Kidney epithelial cell (primary cell): ENCODE measurements at regions not wholly inside any gene's neighbourhood (a gene's known extent, or its start where the extent isn't known, plus 50 kb on each side); places are given as distances from the start of the nearest gene placed in this dataset.
"Not testable (repeated sequence)": the region's sequence is repeated elsewhere in the genome, so short reads cannot be mapped to it uniquely, and the experiment has no call there.

Source experiments
- DNase-seq: peaks from one replicate; pipeline ENCODE4 v3.0.0-alpha.2; 2010; ENCODE audit warnings: low read depth
- H3K27me3 ChIP-seq: 2 replicates; pipeline ENCODE4 v1.6.0; 2011; ENCODE audit warnings: low read length; ENCODE audit not compliant: control insufficient read depth, insufficient read depth
- H3K36me3 ChIP-seq: 2 replicates; pipeline ENCODE4 v1.5.1; 2011; ENCODE audit warnings: low read length; ENCODE audit not compliant: control insufficient read depth, insufficient read depth
- H3K4me3 ChIP-seq: 2 replicates; pipeline ENCODE4 v1.5.1; 2011; ENCODE audit warnings: low read depth, mild to moderate bottlenecking, control low read depth, low read length
- TF ChIP-seq, protein P1 (sequence below): IDR thresholded peaks from 2 replicates; pipeline ENCODE4 v1.5.1; 2011; ENCODE audit warnings: mild to moderate bottlenecking, moderate library complexity, low read length, control low read depth, inconsistent platforms; ENCODE audit not compliant: insufficient read depth, poor library complexity, severe bottlenecking

GRCh38 chr5:90095292-90096060, 314.1 kb downstream of the CETN3 start:
- DNase-seq = no peak
- Histone ChIP-seq H3K27me3 (no peaks in the 10 kb centered on the region), H3K36me3 (no peaks in the 10 kb centered on the region), H3K4me3 (no peak overlapping the region)
- TF ChIP-seq, protein P1, sequence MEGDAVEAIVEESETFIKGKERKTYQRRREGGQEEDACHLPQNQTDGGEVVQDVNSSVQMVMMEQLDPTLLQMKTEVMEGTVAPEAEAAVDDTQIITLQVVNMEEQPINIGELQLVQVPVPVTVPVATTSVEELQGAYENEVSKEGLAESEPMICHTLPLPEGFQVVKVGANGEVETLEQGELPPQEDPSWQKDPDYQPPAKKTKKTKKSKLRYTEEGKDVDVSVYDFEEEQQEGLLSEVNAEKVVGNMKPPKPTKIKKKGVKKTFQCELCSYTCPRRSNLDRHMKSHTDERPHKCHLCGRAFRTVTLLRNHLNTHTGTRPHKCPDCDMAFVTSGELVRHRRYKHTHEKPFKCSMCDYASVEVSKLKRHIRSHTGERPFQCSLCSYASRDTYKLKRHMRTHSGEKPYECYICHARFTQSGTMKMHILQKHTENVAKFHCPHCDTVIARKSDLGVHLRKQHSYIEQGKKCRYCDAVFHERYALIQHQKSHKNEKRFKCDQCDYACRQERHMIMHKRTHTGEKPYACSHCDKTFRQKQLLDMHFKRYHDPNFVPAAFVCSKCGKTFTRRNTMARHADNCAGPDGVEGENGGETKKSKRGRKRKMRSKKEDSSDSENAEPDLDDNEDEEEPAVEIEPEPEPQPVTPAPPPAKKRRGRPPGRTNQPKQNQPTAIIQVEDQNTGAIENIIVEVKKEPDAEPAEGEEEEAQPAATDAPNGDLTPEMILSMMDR = no peak

- TF ChIP-seq, protein P1 = no peak
- H3K27me3 ChIP-seq = no peaks in the 10 kb centered on the region
- H3K36me3 ChIP-seq = no peaks in the 10 kb centered on the region
- no peak for DNase-seq
- H3K4me3 ChIP-seq = no peak overlapping the region
These were observed 315.6 kb downstream of the CETN3 start for GRCh38 chr5:90093751-90094485.

DNA sequence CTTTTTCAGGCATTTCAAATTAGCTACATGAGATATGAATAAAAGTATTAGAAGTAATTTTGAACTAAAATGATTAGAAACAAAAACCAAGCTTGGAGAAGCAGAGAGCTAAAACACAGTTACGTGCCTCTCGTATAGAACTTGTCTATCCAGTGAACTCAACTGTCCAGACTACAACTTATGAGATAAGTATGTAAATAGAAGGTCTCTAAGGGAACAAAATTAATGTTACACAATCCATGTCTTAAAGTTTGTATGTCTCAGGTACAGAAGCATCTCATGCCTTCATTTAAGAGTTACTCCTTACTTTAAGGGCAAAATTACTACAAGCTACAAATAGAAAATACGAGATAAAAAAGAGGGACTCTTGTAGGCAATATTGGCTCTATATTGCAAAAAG, 316.8 kb downstream of the CETN3 start:
- Histone ChIP-seq H3K4me3 (no peak overlapping the region), H3K36me3 (no peaks in the 10 kb centered on the region), H3K27me3 (no peaks in the 10 kb centered on the region)
- DNase-seq = no peak
- TF ChIP-seq, protein P1 = no peak

DNA sequence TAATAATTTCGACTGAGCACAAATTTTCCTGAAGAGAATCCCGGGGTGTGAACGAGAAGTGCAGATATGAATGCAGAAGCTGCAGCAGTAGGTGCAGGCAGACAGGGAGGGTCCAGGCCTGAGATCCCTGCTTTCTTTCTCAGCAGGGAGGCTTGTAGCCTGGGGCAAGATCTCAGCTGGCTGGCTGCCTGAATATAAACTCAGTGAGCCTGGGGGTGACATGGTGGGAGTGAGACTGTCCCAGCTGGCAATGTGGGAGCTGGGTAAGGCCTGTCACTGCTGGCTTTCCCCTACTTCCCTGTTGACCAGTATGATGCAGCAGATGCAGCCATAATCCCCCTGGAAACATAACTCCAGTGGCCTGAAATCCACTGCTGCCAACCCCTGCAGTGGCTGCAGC, 325.2 kb downstream of the CETN3 start:
- H3K36me3 ChIP-seq = no peaks in the 10 kb centered on the region
- no peak for DNase-seq
- TF ChIP-seq, protein P1 = no peak
- H3K4me3 ChIP-seq = no peak overlapping the region
- no peaks in the 10 kb centered on the region for H3K27me3 ChIP-seq

DNA sequence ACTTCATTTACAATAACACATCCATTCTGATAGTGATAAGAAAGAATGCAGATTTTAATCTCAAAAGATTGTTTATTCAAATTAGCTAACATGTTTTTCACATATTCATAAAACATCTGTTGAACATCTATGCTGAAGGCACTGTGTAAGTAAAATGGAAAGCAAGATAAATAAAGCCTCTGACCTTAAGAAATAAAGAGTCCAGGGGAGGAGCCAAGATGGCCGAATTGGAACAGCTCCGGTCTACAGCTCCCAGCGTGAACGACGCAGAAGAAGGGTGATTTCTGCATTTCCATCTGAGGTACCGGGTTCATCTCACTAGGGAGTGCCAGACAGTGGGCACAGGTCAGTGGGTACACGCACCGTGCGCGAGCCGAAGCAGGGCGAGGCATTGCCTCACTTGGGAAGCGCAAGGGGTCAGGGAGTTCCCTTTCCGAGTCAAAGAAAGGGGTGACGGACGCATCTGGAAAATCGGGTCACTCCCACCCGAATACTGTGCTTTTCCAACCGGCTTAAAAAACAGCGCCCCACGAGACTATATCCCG, 336.5 kb downstream of the CETN3 start:
- H3K27me3 ChIP-seq, H3K36me3 ChIP-seq, DNase-seq, H3K4me3 ChIP-seq: not testable (repeated sequence)

- Histone ChIP-seq H3K4me3 (no peak overlapping the region), H3K36me3 (no peaks in the 10 kb centered on the region), H3K27me3 (no peaks in the 10 kb centered on the region)
- TF ChIP-seq, protein P1 = no peak
- DNase-seq = no peak
These were observed 337.9 kb downstream of the CETN3 start for GRCh38 chr5:90071656-90072055.
